Subcutaneous abdominal adipose tissue (tissue), 5 donors: ENCODE measurements at regions not wholly inside any gene's neighbourhood (a gene's known extent, or its start where the extent isn't known, plus 50 kb on each side); places are given as distances from the start of the nearest gene placed in this dataset.

Experiments used
- H3K27ac ChIP-seq: one replicate; pipeline ENCODE4 v1.7.0; 2013; ENCODE audit warnings: low read depth, mild to moderate bottlenecking, inconsistent platforms, low read length, moderate library complexity
- H3K27me3 ChIP-seq, 5 donors: one replicate each; pipeline ENCODE4 v1.7.0; 2013; ENCODE audit warnings: low read length in 5 of 5, inconsistent platforms in 1 of 5; ENCODE audit not compliant: control insufficient read depth in 5 of 5, insufficient read depth in 4 of 5
- H3K36me3 ChIP-seq, 5 donors: one replicate each; pipeline ENCODE4 v1.7.0; 2013; ENCODE audit warnings: low read length in 5 of 5; ENCODE audit not compliant: control insufficient read depth in 5 of 5, insufficient read depth in 5 of 5
- H3K4me1 ChIP-seq, 5 donors: one replicate each; pipeline ENCODE4 v1.7.0; 2013; ENCODE audit warnings: low read length in 5 of 5, mild to moderate bottlenecking in 3 of 5, moderate library complexity in 1 of 5; ENCODE audit not compliant: control insufficient read depth in 5 of 5, insufficient read depth in 5 of 5
- H3K4me3 ChIP-seq, 5 donors: one replicate each; pipeline ENCODE4 v1.7.0; 2013; ENCODE audit warnings: low read length in 5 of 5, low read depth in 1 of 5
- H3K9ac ChIP-seq, 5 donors: one replicate each; pipeline ENCODE4 v1.7.0; 2013; ENCODE audit warnings: low read length in 5 of 5, mild to moderate bottlenecking in 4 of 5, moderate library complexity in 3 of 5
- H3K9me3 ChIP-seq, 5 donors: one replicate each; pipeline ENCODE4 v1.7.0; 2013; ENCODE audit warnings: low read length in 5 of 5; ENCODE audit not compliant: control insufficient read depth in 5 of 5
- donor health status: healthy.
- donor health status: healthy.
- donor health status: healthy.
- donor health status: healthy.
- donor health status: healthy.

DNA sequence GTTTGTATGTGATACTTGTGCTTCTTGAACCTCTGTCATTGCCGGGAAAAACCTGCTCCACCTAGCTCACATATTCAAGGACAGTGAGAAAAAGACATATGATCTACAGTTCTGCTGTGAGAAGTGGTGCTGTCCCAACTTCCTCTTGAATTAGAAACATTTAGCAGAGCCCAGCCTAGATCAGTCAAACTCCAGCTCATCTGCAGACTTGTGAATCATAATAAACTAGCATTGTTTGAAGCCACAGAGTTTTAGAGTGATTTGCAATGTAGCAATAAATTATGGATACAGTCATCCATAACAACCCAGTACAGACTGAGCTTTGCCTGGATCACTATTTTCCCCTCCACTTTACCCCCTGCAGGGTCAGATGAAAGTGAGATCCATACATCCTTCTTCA lies 497.8 kb downstream of the PLA2G4A start:
- Histone ChIP-seq H3K27ac (no peak overlapping the region), H3K4me3 (no peak overlapping the region), H3K9me3 (no peaks in the 10 kb centered on the region), H3K27me3 (no peaks in the 10 kb centered on the region), H3K9ac (no peak overlapping the region), H3K36me3 (no peaks in the 10 kb centered on the region), H3K4me1 (no peaks in the 10 kb centered on the region)

DNA sequence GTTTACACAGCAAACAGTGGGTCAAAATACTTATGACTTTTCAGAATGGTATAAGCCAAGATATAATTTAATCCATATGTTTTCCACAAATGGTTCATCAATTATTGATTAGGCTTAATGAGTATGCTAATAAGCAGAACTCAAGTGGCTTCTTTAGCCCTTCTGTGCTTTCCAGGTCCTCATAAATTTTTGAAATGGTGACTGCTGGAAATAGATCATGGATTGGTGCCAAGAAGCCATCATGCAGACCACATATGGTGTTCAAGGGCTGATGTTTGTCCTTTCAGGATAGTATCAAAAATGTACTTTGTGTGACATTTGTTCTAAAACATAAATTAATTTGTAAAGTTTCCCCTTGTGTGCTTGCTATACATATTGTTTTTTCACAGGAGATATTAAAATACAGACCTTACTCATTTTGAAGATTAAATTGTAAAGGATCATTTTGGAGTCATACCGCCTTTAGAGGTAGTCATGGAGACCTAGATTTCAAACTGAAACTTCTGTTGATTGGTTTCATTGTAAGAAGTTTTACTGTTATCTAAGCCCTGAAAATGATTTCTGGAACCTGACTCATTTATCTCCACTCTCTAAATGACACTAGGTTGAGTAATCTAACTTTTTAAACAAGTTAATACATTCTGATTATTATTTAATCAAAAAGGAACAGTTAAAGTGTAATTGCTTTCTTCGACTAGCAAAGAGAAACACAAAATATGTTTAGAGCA lies 507.9 kb downstream of the PLA2G4A start:
- no peaks in the 10 kb centered on the region for H3K36me3 ChIP-seq
- H3K4me3 ChIP-seq: no peak overlapping the region
- no peak overlapping the region for H3K9ac ChIP-seq
- H3K9me3 ChIP-seq: no peaks in the 10 kb centered on the region
- H3K27me3 ChIP-seq: no peaks in the 10 kb centered on the region
- H3K4me1 ChIP-seq: no peaks in the 10 kb centered on the region
- H3K27ac ChIP-seq: no peak overlapping the region

DNA sequence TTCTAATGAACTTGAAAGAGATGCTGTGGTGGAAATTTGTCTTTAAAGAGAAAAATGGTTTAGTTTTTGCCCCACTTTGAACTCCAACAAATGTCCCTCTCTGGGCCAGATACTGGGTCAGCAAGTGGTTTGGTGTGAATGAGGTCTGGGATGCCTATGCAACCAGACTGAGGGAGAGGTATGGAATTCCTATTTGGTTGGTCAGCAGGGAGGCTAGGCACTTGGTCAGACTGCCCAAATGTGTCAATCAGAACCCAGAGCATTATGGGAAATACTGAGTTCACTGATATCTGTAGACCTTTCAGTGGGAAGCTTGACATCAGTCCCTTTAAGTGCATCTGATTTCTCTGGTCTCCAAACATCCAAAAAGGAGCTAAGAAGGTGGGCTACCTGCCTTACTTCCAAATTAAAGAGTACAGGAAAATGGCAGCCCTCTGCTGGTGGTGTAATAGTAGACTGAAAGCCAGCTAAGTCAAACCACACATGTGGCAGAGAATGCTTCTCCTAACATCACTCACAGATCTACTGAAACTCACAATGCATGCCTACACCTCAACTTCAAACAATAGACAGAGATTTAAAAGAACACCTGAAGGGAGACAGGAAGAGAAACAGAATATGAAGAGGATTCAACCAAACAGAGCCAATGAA lies 510.1 kb downstream of the PLA2G4A start:
- H3K27ac ChIP-seq: no peak overlapping the region
- no peaks in the 10 kb centered on the region for H3K4me1 ChIP-seq
- H3K9ac ChIP-seq: no peak overlapping the region
- H3K4me3 ChIP-seq: no peak overlapping the region
- H3K36me3 ChIP-seq: no peaks in the 10 kb centered on the region
- H3K27me3 ChIP-seq: no peaks in the 10 kb centered on the region
- H3K9me3 ChIP-seq: no peaks in the 10 kb centered on the region

DNA sequence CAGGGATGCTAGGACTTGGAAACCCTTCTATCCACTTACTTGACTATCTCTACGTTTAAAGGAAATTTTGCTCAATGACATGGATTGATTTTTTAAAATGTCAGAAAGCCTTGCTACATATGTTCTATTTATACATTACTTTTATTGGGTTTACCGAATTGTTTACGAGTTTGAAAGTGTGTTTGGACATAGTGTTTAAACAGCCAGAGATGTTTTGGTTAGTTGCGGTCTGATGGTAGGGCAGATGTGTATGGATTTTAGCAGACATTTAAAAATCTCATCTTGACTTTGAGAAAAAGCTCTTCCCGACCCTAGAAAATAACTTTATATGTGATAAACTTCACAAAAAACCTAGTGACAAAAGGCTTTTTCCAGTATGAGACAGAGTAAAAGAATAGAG lies 513.7 kb downstream of the PLA2G4A start:
- H3K27ac ChIP-seq: no peak overlapping the region
- no peaks in the 10 kb centered on the region for H3K36me3 ChIP-seq
- no peak overlapping the region for H3K4me3 ChIP-seq
- no peaks in the 10 kb centered on the region for H3K27me3 ChIP-seq
- no peak overlapping the region for H3K9ac ChIP-seq
- H3K4me1 ChIP-seq: no peaks in the 10 kb centered on the region
- H3K9me3 ChIP-seq: no peaks in the 10 kb centered on the region

DNA sequence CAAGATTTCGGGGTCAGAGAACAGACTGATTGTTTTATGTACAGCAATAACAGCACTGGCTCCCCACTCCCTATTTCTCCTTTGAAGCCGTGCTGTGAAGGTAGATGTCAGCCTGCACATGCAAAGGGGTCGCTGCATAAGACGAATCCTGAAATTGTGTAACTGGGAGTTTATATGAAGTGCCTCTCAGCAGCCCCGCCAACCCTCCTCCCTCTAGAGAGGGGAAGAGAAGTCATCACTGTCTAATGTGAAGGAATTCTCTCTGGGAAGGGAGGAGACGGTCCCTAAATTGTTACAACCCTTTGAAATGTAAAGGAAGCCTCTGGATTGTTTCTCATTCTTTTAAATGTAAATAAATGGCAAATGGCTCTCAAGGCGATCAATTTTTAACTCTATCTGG lies 545.3 kb downstream of the PLA2G4A start:
- Histone ChIP-seq H3K9ac (no peak overlapping the region), H3K36me3 (no peaks in the 10 kb centered on the region), H3K27ac (no peak overlapping the region), H3K9me3 (no peaks in the 10 kb centered on the region), H3K27me3 (no peaks in the 10 kb centered on the region), H3K4me1 (no peaks in the 10 kb centered on the region), H3K4me3 (no peak overlapping the region)

DNA sequence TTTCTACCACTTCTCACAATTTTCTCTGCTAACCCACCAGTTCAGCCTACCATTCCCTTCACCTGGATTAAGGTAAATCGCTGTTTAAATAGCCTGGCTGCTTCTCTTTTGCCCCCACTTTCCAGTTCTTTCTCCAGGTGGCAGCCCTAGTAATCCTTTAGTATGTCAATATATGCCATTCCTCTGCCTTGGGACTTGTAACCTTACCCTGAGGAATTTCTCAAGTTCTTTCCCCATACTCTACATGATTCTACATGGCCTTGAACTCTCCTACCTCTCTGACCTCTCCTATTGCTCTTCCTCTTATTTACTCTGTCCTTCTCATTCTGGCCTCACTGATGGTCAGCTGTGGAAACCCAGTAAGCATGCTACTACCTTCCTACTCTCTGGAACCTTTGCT lies 546.0 kb downstream of the PLA2G4A start:
- no peaks in the 10 kb centered on the region for H3K9me3 ChIP-seq

DNA sequence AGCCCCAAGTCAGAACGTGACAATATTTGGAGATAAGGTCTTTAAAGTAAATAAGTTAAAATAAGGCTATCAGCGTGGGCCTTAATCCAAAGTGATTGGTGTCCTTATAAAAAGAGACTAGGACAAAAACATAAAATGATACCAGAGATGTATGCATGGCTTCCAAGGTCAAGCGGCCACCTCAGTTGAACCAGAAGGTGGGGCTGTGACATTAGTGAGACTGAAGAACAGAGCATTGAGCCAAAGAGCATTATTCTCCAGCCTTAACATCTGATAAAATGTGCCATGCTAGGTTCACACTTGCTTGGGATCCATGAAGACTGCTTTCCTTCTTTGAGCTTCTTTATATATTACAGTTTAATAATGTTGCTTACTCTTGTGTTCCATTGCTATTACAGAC lies 554.6 kb downstream of the PLA2G4A start:
- H3K9ac ChIP-seq: no peak overlapping the region
- H3K36me3 ChIP-seq: no peaks in the 10 kb centered on the region
- no peaks in the 10 kb centered on the region for H3K4me1 ChIP-seq
- no peak overlapping the region for H3K4me3 ChIP-seq
- H3K27ac ChIP-seq: no peak overlapping the region
- H3K9me3 ChIP-seq: no peaks in the 10 kb centered on the region
- H3K27me3 ChIP-seq: no peaks in the 10 kb centered on the region

More for the DNA sequence above, 546.0 kb downstream of the PLA2G4A start:
- Histone ChIP-seq H3K4me1 (no peaks in the 10 kb centered on the region), H3K27ac (no peak overlapping the region), H3K9ac (no peak overlapping the region), H3K36me3 (no peaks in the 10 kb centered on the region), H3K27me3 (no peaks in the 10 kb centered on the region), H3K4me3 (no peak overlapping the region)

DNA sequence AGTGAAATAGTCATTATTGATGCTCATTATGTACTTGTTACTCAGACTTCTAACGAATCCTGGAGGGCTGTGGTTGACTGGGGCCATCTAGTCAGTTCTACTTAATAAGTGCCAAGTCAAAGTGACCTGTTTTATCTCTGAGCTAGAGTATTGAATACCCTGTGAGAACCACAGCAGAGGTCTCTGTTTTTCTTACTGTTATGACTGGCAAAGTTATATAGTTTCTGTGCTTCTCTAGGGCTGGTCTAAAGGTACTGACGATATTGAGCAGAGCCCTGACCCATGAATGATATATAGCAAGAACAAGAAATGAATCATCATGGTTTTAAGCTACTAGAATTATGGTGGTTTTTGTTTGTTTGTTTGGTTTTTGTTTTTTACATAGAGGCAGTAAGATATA lies 555.8 kb downstream of the PLA2G4A start:
- no peaks in the 10 kb centered on the region for H3K27me3 ChIP-seq
- H3K9ac ChIP-seq: no peak overlapping the region
- no peaks in the 10 kb centered on the region for H3K36me3 ChIP-seq
- no peak overlapping the region for H3K4me3 ChIP-seq
- no peak overlapping the region for H3K27ac ChIP-seq
- H3K4me1 ChIP-seq: no peaks in the 10 kb centered on the region
- H3K9me3 ChIP-seq: no peaks in the 10 kb centered on the region

DNA sequence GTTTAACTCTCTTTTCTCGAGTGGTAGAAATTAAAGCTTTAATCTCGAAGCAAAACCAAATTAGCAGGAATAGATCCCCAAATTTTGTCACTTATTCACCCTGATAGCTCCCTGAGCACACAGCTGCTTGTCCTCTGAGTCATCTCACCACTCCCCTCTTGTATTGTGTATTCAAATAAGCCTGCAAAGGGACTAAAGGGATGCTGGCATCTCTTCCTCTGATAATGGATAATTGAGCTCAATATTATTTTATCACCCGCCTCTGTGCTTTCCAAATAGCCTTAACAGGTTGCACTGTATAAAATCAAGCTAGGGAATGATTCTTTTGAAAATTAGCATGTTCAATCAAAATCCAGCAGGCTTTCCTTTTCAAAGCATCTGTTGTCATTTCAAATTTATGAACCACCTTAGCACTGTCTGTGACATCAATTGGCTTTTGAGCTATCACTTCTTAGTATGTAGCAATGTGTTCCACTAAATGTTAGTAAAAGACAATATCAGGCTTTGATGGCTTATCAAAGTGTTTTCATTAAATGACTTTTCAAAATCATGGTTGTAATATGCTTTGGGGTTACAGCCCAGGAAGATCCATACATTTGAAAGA lies 561.6 kb downstream of the PLA2G4A start:
- no peaks in the 10 kb centered on the region for H3K4me1 ChIP-seq
- H3K36me3 ChIP-seq: no peaks in the 10 kb centered on the region
- no peak overlapping the region for H3K27ac ChIP-seq
- no peak overlapping the region for H3K9ac ChIP-seq
- no peaks in the 10 kb centered on the region for H3K9me3 ChIP-seq
- H3K27me3 ChIP-seq: no peaks in the 10 kb centered on the region
- H3K4me3 ChIP-seq: no peak overlapping the region

DNA sequence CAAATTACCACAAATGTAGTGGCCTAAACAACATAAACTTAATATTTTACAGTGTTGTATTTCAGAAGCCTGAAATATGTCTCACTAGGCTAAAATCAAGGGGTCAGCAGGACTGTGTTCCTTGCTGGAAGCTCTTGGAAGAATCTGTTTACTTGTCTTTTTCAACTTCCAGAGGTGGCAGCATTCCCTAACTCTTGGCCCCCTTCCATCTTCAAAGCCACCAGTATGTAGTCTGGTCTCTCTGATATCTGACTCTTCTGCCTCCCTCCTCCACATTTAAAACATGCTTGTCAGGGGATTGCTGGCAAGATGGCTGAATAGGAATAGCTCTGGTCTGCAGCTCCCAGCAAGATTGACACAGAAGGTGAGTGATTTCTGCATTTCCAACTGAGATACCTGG lies 567.5 kb downstream of the PLA2G4A start:
- Histone ChIP-seq H3K4me1 (no peaks in the 10 kb centered on the region), H3K36me3 (no peaks in the 10 kb centered on the region), H3K9me3 (peaks cover 0 to 4% (median 0%) of the 10 kb centered on the region in 5 donors), H3K9ac (no peak overlapping the region), H3K27me3 (peaks cover 0 to 4% (median 0%) of the 10 kb centered on the region in 5 donors), H3K27ac (no peak overlapping the region), H3K4me3 (no peak overlapping the region)
